AG04450 (cell line): ENCODE measurements at regions not wholly inside any gene's neighbourhood (a gene's known extent, or its start where the extent isn't known, plus 50 kb on each side); places are given as distances from the start of the nearest gene placed in this dataset.

Experiments
- CTCF ChIA-PET: fragments of 300-600, 350-600 bp; formaldehyde crosslinking; extraction: SDS; loops from one replicate; lab custom pipeline; 2022; ENCODE audit warnings: antibody characterized with exemption, inconsistent platforms; lab: Charles Lee
- POLR2A ChIA-PET: fragments of 350-600 bp; formaldehyde crosslinking; extraction: SDS; loops from one replicate; lab custom pipeline; 2021; ENCODE audit warnings: antibody characterized with exemption, inconsistent platforms; lab: Yijun Ruan, JAX
- DNase-seq: peaks from one replicate; pipeline ENCODE4 v3.0.0-alpha.2; 2011; ENCODE audit warnings: low read depth, low spot score
- H3K27ac ChIP-seq: one replicate; pipeline ENCODE4 v1.5.1; 2012; ENCODE audit warnings: low read depth, low read length, control low read depth
- H3K27me3 ChIP-seq: one replicate; pipeline ENCODE4 v1.6.0; 2012; ENCODE audit warnings: low read length; ENCODE audit not compliant: control insufficient read depth, insufficient read depth
- H3K4me3 ChIP-seq: 2 replicates; pipeline ENCODE4 v1.5.1; 2011; ENCODE audit warnings: mild to moderate bottlenecking, low read depth, low read length, control low read depth
- H3K9me3 ChIP-seq: 2 replicates; pipeline ENCODE4 v1.5.1; 2012; ENCODE audit warnings: low read length; ENCODE audit not compliant: control insufficient read depth, insufficient read depth
- CTCF ChIP-seq: IDR thresholded peaks from 2 replicates; pipeline ENCODE4 v1.5.1; 2011; ENCODE audit warnings: low read depth, low read length, control low read depth, inconsistent platforms

- Histone ChIP-seq H3K27ac (no peak overlapping the region), H3K9me3 (peaks cover 11% of the 10 kb centered on the region; the same call in 1 of the 2 replicates), H3K4me3 (no peak overlapping the region), H3K27me3 (no peaks in the 10 kb centered on the region)
- DNase-seq: no peak
- no peak for TF ChIP-seq CTCF
- ChIA-PET CTCF (no interaction called here), POLR2A (no interaction called here)
Observed at GRCh38 chr4:127559981-127560380, 72.8 kb upstream of the INTU start.

GRCh38 chr4:127560755-127561154 lies 72.0 kb upstream of the INTU start:
- TF ChIP-seq CTCF: no peak
- H3K9me3 ChIP-seq: peaks cover 11% of the 10 kb centered on the region; the same call in 1 of the 2 replicates
- ChIA-PET CTCF (no interaction called here), POLR2A (no interaction called here)
- no peaks in the 10 kb centered on the region for H3K27me3 ChIP-seq
- H3K4me3 ChIP-seq: no peak overlapping the region
- H3K27ac ChIP-seq: no peak overlapping the region
- no peak for DNase-seq

GRCh38 chr4:127574643-127575042 lies 58.1 kb upstream of the INTU start:
- Histone ChIP-seq H3K9me3 (no peaks in the 10 kb centered on the region), H3K27ac (no peak overlapping the region), H3K4me3 (no peak overlapping the region), H3K27me3 (no peaks in the 10 kb centered on the region)
- no peak for TF ChIP-seq CTCF
- DNase-seq: no peak
- CTCF ChIA-PET: no interaction called here
- POLR2A ChIA-PET: no interaction called here

- no peaks in the 10 kb centered on the region for H3K9me3 ChIP-seq
- no peak overlapping the region for H3K4me3 ChIP-seq
- CTCF ChIA-PET: no interaction called here
- no peak for DNase-seq
- no peaks in the 10 kb centered on the region for H3K27me3 ChIP-seq
- no peak for TF ChIP-seq CTCF
- no peak overlapping the region for H3K27ac ChIP-seq
- POLR2A ChIA-PET: no interaction called here
Observed at GRCh38 chr4:127575888-127576287, 56.9 kb upstream of the INTU start.

GRCh38 chr4:127578491-127578890 lies 54.3 kb upstream of the INTU start:
- Histone ChIP-seq H3K27me3 (no peaks in the 10 kb centered on the region), H3K27ac (no peak overlapping the region), H3K4me3 (no peak overlapping the region), H3K9me3 (no peaks in the 10 kb centered on the region)
- DNase-seq: no peak
- no peak for TF ChIP-seq CTCF
- ChIA-PET POLR2A (no interaction called here), CTCF (interaction anchor here (1.2 kb wide), 1 partner anchor 9 kb away, joined by 7 read pairs; no protein-coding TSS in a partner anchor)
